ENCODE measurements at regions not wholly inside any gene's neighbourhood (a gene's known extent, or its start where the extent isn't known, plus 50 kb on each side); places are given as distances from the start of the nearest gene placed in this dataset.
"Not testable (repeated sequence)": the region's sequence is repeated elsewhere in the genome, so short reads cannot be mapped to it uniquely, and the experiment has no call there.

DNA sequence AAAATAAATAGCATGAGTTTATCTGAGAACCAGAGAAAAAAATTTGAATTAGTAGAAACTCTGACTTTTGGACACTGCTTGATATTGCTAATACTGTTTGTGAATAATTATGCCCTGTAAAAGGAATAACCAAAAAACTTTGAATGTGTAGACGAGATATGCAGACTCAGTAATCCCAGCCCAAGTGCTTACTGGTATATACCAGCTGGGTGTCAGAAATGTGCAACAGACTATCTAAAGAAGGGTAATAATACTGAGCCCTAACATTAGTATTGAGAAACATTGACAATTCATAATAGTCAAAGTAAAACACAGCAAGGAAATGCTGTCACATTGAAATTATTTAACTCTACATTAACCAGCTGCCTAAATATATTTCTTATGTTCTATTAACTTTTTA lies 60.5 kb upstream of the ZC3H15 start:
- DNase-seq (ENCODE audit: extremely low read depth, low read depth) = no peak
- no peak for TF ChIP-seq CTCF (IDR thresholded peaks at IDR 0.05; ENCODE audit: low read depth, low read length)

- no peak for TF ChIP-seq CTCF (IDR thresholded peaks at IDR 0.05; ENCODE audit: low read depth, low read length)
- DNase-seq (ENCODE audit: extremely low read depth, low read depth) = no peak
These were observed 59.7 kb upstream of the ZC3H15 start for GRCh38 chr2:186426153-186427016.

DNA sequence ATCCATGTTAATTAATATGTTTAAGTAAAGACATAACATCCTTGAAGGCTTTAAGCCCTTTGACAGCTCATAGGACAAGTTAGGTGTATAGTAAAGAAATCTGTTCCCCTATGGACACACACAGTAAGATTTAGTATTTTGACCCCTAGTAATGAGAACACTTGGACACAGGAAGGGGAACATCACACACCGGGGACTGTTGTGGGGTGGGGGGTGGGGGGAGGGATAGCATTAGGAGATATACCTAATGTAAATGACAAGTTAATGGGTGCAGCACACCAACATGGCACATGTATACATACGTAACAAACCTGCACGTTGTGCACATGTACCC lies 59.1 kb upstream of the ZC3H15 start:
- not testable (repeated sequence) for DNase-seq (ENCODE audit: extremely low read depth, low read depth)

DNA sequence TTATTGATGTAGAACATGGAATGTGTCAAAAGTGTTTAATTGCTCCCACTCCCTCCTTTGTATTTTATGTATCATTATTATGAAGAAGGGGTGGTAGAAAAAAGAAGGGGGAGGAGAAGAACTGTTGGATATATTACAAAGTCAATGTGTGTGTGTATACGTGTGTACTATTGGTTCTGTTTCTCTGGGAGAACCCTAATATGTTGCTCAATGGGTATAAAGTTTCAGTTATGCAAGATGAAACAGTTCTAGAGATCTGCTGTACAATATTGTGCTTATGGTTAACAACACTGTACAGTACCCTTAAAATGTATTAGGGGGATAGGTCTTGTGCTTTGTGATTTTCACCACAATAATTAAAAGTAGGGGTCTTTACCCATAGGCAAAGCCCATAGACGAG lies 58.1 kb upstream of the ZC3H15 start:
- DNase-seq (ENCODE audit: extremely low read depth, low read depth) = no peak
- TF ChIP-seq CTCF (IDR thresholded peaks at IDR 0.05; ENCODE audit: low read depth, low read length) = no peak

- DNase-seq (ENCODE audit: extremely low read depth, low read depth) = no peak
- no peak for TF ChIP-seq CTCF (IDR thresholded peaks at IDR 0.05; ENCODE audit: low read depth, low read length)
These were observed 57.0 kb upstream of the ZC3H15 start for GRCh38 chr2:186429104-186429503.

- no peak for TF ChIP-seq CTCF (IDR thresholded peaks at IDR 0.05; ENCODE audit: low read depth, low read length)
These were observed 54.8 kb upstream of the ZC3H15 start for GRCh38 chr2:186431306-186431705.

DNA sequence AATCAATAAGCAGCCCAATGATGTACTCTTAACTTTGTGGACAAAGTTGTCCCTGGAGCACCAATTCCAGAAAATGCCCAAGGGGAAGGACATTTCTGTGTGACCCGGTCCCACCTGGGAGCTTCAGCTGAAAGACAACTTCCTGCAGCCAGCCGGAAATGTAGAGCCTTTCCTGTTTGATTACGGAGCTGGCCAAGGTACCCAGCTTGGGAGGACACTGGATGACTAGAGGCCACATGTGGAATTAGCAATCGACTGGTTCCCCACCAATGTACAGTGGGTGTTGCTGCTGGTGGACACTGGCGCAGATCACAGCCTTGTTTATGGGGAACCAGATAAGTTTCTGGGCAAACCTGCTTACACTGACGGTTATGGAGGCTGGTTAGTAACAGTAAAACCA lies 53.0 kb upstream of the ZC3H15 start:
- DNase-seq (ENCODE audit: extremely low read depth, low read depth) = no peak
- no peak for TF ChIP-seq CTCF (IDR thresholded peaks at IDR 0.05; ENCODE audit: low read depth, low read length)

More at GRCh38 chr2:186431306-186431705, 54.8 kb upstream of the ZC3H15 start:
- no peak for DNase-seq (ENCODE audit: extremely low read depth, low read depth)

Data from AG09319 (cell line).